Panc1 (cell line): ENCODE measurements at regions not wholly inside any gene's neighbourhood (a gene's known extent, or its start where the extent isn't known, plus 50 kb on each side); places are given as distances from the start of the nearest gene placed in this dataset.

Experiments
- CTCF ChIP-seq: fragments of 450-650 bp; IDR thresholded peaks from 2 replicates; pipeline ENCODE4 v1.5.1; 2017; ENCODE audit warnings: mild to moderate bottlenecking
- POLR2AphosphoS5 ChIP-seq: IDR thresholded peaks from 2 replicates; pipeline ENCODE4 v1.6.1; 2012; ENCODE audit warnings: mild to moderate bottlenecking, low read depth, low read length, moderate library complexity
- REST ChIP-seq, 2 experiments: IDR thresholded peaks; 2 replicates each; pipeline ENCODE4 v1.6.1; 2011 to 2012; ENCODE audit warnings: low read depth in 2 of 2, control low read depth in 1 of 2, low read length in 1 of 2, mild to moderate bottlenecking in 1 of 2, moderate library complexity in 1 of 2; ENCODE audit not compliant: insufficient read depth in 1 of 2

GRCh38 chr20:48457193-48458002 lies 370.4 kb downstream of the PREX1 start:
- no peak for TF ChIP-seq CTCF
- no peak for TF ChIP-seq REST (IDR thresholded peaks at IDR 0.05; ENCODE audit: insufficient read depth in 1 of 2, low read depth in 2 of 2, low read length in 1 of 2)
- TF ChIP-seq POLR2AphosphoS5 = no peak
